ENCODE measurements at regions not wholly inside any gene's neighbourhood (a gene's known extent, or its start where the extent isn't known, plus 50 kb on each side); places are given as distances from the start of the nearest gene placed in this dataset.

GRCh38 chr6:146885708-146886457, 287.1 kb downstream of the ADGB start:
- TF ChIP-seq CTCF (IDR thresholded peaks at IDR 0.05; ENCODE audit: insufficient read depth, low read depth, low read length) (no peak), EZH2 (IDR thresholded peaks at IDR 0.05; ENCODE audit: insufficient read depth, low read length) (no peak)
